ENCODE measurements at regions not wholly inside any gene's neighbourhood (a gene's known extent, or its start where the extent isn't known, plus 50 kb on each side); places are given as distances from the start of the nearest gene placed in this dataset.
A peak's percentile ranks its signal among the peaks of the same experiment; 100 is the strongest.
"Not testable (repeated sequence)": the region's sequence is repeated elsewhere in the genome, so short reads cannot be mapped to it uniquely, and the experiment has no call there.

DNA sequence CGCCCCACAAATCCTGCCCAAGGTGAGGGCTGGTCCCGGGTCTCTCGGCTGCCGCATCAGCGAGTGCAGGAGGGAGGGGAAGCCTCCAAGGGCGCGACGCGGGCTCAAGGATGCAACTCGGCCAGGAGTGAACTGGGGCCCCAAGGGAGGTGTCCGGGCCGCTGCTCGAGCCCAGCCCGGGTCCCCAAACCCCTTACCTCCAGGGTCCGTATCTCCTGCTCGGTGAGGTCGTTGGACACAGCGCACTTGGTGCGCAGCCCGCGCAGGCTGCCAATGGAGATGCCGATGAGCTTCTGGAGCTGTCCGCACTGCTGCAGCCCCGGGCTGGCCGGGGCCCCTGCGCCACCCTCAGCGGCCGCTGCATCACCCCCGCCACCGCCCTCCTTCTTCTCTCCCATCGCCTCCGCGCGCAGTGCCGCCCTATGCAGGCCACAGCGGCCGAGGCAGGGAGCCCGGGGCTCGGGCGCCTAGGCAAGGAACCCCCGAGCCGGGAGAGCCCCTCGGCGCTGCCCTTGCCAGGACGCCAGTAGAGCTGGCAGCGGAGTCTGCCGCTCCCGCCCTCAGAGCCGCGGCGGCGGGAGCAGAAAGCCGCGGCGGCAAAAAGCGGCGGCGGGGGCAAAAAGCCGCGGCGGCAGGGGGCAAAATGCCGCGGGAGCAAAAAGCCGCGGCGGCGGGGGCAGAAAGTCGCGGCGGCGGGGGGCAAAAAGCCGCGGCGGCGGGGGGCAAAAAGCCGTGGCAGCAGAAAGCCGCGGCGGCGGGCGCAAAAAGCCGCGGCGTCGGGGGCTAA, 135.1 kb downstream of the ZNF92 start:
- WGBS, 2 donors: 2 to 3% methylated on average over 24 to 73 of the region's 85 CpGs
- intact Hi-C loops (cut with DNase I); H3K27me3 ChIP-seq (ENCODE audit: control insufficient read depth in 1 of 2, insufficient read depth in 2 of 2, low read length in 1 of 2); H3K9me3 ChIP-seq (ENCODE audit: control insufficient read depth, low read length); H3K4me1 ChIP-seq (ENCODE audit: control insufficient read depth in 1 of 2, insufficient read depth in 2 of 2, low read length in 2 of 2); H3K27ac ChIP-seq (ENCODE audit: low read depth in 1 of 2, low read length in 2 of 2); ATAC-seq (ENCODE audit: low FRiP score); H3K36me3 ChIP-seq (ENCODE audit: control insufficient read depth in 1 of 2, insufficient read depth in 2 of 2, low read length in 1 of 2): not testable (repeated sequence)
- peak overlapping the region; percentile 84 to 86 for H3K4me3 ChIP-seq (ENCODE audit: low read length in 2 of 2)
- peak in 1 of 2 donors; percentile 49 for DNase-seq

DNA sequence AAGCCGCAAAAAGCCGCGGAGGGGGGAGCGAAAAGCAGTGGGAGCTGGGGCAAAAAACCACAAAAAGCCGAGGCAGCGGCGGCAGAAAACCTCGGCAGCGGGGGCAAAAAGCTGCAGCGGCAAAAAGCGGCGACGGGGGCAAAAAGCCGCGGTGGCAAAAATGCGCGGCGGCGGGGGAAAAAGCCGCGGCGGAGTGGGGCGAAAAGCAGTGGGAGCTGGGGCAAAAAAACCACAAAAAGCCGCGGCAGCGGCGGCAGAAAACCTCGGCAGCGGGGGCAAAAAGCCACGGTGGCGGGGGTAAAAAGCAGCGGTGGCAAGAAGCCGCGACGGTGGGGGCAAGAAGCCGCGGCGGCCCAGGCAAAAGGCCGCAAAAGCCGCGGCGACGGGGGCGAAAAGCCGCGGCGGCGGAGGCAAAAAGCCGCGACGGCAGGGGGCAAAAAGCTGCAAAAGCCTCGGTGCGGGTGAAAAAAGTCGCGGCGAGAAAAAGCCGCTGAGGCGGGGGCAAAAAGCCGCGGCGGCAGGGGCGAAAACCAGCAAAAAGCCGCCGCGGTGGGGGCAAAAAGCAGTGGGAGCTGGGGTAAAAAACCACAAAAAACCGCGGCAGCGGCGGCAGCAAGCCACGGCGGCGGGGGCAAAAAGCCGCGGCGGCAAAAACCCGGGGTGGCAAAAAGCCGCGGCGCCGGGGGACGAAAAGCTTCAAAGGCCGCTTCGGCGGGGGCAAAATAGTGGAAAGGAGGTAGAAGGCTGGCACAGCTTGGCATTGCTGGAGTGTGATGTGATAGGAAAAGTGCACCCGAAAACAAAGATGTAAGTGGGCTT, 135.9 kb downstream of the ZNF92 start:
- intact Hi-C loops (cut with DNase I): no loop called here
- Histone ChIP-seq H3K9me3 (ENCODE audit: control insufficient read depth, low read length) (no peaks in the 10 kb centered on the region), H3K4me3 (ENCODE audit: low read length in 2 of 2) (peak overlapping the region; percentile 84 to 86), H3K27me3 (ENCODE audit: control insufficient read depth in 1 of 2, insufficient read depth in 2 of 2, low read length in 1 of 2) (no peaks in the 10 kb centered on the region), H3K36me3 (ENCODE audit: control insufficient read depth in 1 of 2, insufficient read depth in 2 of 2, low read length in 1 of 2) (no peaks in the 10 kb centered on the region), H3K4me1 (ENCODE audit: control insufficient read depth in 1 of 2, insufficient read depth in 2 of 2, low read length in 2 of 2) (no peaks in the 10 kb centered on the region), H3K27ac (ENCODE audit: low read depth in 1 of 2, low read length in 2 of 2) (no peak overlapping the region)
- DNase-seq (peak in 1 of 2 donors; percentile 71), ATAC-seq (ENCODE audit: low FRiP score) (no peak)
- WGBS, 2 donors: 2% methylated on average over 75 to 85 of the region's 85 CpGs

DNA sequence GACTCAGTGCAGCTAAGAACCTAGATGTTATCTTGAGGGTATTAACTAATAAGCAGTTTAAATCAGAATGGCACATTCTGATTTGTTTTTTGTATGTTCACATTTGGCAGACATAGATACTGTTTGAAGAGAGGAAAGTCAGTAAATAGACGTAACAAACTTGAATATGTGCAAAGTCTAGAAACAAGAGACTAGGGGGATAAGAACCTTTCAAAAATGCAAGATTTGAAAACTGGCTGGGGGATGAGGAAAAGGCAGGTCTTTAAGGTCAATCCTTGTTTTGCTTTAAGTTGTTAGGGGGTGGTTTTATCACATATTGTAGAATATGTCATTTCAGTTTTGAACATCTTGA, 136.5 kb downstream of the ZNF92 start:
- H3K36me3 ChIP-seq (ENCODE audit: control insufficient read depth in 1 of 2, insufficient read depth in 2 of 2, low read length in 1 of 2); H3K27ac ChIP-seq (ENCODE audit: low read depth in 1 of 2, low read length in 2 of 2); DNase-seq; H3K9me3 ChIP-seq (ENCODE audit: control insufficient read depth, low read length); ATAC-seq (ENCODE audit: low FRiP score); intact Hi-C loops (cut with DNase I); H3K4me1 ChIP-seq (ENCODE audit: control insufficient read depth in 1 of 2, insufficient read depth in 2 of 2, low read length in 2 of 2); H3K27me3 ChIP-seq (ENCODE audit: control insufficient read depth in 1 of 2, insufficient read depth in 2 of 2, low read length in 1 of 2): not testable (repeated sequence)
- H3K4me3 ChIP-seq (ENCODE audit: low read length in 2 of 2): peak overlapping the region in 1 of 2 donors; percentile 84
- WGBS, 2 donors: 14 to 20% methylated on average over 1 of the region's 1 CpG

DNA sequence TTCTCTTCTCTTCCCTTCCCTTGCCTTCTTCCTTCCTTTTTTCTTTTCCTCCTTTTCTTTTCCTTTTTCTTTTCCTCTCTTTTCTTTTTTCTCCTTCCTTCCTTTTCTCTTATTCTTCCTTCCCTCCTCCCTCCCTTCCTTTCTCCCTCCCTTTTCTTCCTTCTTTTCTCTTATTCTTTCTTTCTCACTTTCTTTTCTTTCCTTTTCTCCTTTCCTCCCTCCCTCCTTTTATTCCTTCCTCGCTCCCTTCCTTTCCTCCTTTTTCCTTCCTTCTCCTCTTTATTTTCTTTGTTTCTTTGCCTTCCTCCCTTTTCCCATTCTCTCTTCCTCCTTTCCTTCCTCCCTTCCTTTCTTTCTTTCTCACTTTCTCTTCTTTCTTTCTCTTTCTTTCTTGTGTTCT, 146.1 kb downstream of the ZNF92 start:
- H3K9me3 ChIP-seq (ENCODE audit: control insufficient read depth, low read length); H3K36me3 ChIP-seq (ENCODE audit: control insufficient read depth in 1 of 2, insufficient read depth in 2 of 2, low read length in 1 of 2); intact Hi-C loops (cut with DNase I); ATAC-seq (ENCODE audit: low FRiP score); H3K4me1 ChIP-seq (ENCODE audit: control insufficient read depth in 1 of 2, insufficient read depth in 2 of 2, low read length in 2 of 2); H3K27me3 ChIP-seq (ENCODE audit: control insufficient read depth in 1 of 2, insufficient read depth in 2 of 2, low read length in 1 of 2); DNase-seq; H3K27ac ChIP-seq (ENCODE audit: low read depth in 1 of 2, low read length in 2 of 2); H3K4me3 ChIP-seq (ENCODE audit: low read length in 2 of 2): not testable (repeated sequence)
- WGBS, 2 donors: 84 to 87% methylated on average over 1 of the region's 1 CpG

DNA sequence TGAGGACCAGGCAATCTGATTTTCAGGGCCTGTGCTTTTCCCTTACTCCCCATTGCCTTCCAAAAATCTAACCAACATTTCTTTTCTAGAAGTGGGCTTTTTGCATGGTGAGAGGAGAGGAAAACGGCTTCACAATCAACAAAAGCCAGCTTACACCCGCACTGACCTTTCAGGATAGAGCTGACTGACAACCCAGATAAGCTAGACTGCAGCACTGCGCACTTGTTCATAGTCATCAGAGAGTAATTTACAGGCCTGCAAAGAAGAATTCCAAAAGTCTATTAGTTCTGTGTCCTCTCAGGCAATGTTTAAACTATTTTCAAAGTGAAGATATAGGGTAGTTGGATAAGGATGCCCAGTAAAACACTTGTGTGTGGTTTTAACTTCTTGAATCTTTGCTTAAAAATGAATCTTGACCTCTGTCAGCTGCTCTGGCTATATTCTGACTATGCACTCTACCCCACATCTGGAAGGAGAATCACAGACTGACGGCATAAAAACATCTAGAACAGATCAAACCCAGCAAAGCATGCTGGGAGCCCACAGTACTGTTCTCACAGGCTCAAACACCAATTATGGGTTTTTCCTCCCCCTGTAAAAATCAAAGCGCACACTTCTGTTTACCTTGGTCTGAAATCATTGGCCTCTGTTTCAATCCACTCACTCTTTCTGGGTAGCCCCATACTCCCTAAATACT, 172.0 kb downstream of the ZNF92 start:
- H3K27ac ChIP-seq (ENCODE audit: low read depth in 1 of 2, low read length in 2 of 2); DNase-seq; H3K36me3 ChIP-seq (ENCODE audit: control insufficient read depth in 1 of 2, insufficient read depth in 2 of 2, low read length in 1 of 2); ATAC-seq (ENCODE audit: low FRiP score); H3K9me3 ChIP-seq (ENCODE audit: control insufficient read depth, low read length); intact Hi-C loops (cut with DNase I); H3K4me1 ChIP-seq (ENCODE audit: control insufficient read depth in 1 of 2, insufficient read depth in 2 of 2, low read length in 2 of 2); H3K4me3 ChIP-seq (ENCODE audit: low read length in 2 of 2); H3K27me3 ChIP-seq (ENCODE audit: control insufficient read depth in 1 of 2, insufficient read depth in 2 of 2, low read length in 1 of 2): not testable (repeated sequence)
- no CpG with 5 or more reads among the region's 5 CpGs for WGBS, 2 donors

DNA sequence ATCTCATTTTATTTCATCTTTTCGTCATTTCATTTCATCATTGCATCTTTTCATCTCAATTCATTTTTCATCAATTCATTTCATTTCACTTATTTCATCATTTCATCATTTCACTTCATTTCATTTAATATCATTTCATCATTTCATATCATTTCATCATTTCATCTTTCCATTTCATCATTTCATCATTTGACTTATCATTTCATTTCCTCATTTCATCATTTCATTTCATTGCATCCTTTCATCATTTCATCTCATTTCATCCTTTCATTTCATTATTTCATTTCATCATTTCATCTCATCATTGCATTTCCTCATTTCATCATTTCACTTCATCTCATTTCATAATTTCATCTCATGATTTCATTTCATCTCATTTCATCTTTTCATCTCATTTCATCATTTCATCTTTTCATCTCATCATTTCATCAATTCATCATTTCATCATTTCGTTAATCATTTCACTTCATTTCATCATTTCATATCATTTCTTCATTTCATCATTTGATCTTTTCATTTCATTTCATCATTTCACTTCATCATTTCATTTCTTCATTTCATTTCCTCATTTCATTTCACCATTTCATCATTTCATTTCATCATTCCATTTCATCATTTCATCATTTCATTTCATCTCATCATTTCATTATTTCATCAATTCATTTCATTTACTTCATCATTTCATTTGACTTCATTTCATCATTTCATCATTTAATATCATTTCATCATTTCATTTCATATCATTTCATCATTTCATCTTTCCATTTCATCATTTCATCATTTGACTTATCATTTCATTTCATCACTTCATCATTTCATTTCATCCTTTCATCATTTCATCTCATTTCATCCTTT, 176.2 kb downstream of the ZNF92 start:
- H3K9me3 ChIP-seq (ENCODE audit: control insufficient read depth, low read length); DNase-seq; H3K36me3 ChIP-seq (ENCODE audit: control insufficient read depth in 1 of 2, insufficient read depth in 2 of 2, low read length in 1 of 2); H3K27me3 ChIP-seq (ENCODE audit: control insufficient read depth in 1 of 2, insufficient read depth in 2 of 2, low read length in 1 of 2); ATAC-seq (ENCODE audit: low FRiP score); H3K4me3 ChIP-seq (ENCODE audit: low read length in 2 of 2); H3K4me1 ChIP-seq (ENCODE audit: control insufficient read depth in 1 of 2, insufficient read depth in 2 of 2, low read length in 2 of 2); intact Hi-C loops (cut with DNase I); H3K27ac ChIP-seq (ENCODE audit: low read depth in 1 of 2, low read length in 2 of 2): not testable (repeated sequence)
- no CpG with 5 or more reads among the region's 2 CpGs for WGBS, 2 donors

DNA sequence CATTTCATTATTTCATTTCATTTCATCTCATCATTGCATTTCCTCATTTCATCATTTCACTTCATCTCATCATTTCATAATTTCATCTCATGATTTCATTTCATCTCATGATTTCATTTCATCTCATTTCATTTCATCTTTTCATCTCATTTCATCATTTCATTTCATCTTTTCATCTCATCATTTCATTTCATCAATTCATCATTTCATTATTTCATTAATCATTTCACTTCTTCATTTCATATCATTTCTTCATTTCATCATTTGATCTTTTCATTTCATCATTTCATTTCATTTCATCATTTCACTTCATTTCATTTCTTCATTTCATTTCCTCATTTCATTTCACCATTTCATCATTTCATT, 176.8 kb downstream of the ZNF92 start:
- H3K27me3 ChIP-seq (ENCODE audit: control insufficient read depth in 1 of 2, insufficient read depth in 2 of 2, low read length in 1 of 2); H3K27ac ChIP-seq (ENCODE audit: low read depth in 1 of 2, low read length in 2 of 2); ATAC-seq (ENCODE audit: low FRiP score); intact Hi-C loops (cut with DNase I); DNase-seq; H3K9me3 ChIP-seq (ENCODE audit: control insufficient read depth, low read length); H3K4me1 ChIP-seq (ENCODE audit: control insufficient read depth in 1 of 2, insufficient read depth in 2 of 2, low read length in 2 of 2); H3K36me3 ChIP-seq (ENCODE audit: control insufficient read depth in 1 of 2, insufficient read depth in 2 of 2, low read length in 1 of 2); H3K4me3 ChIP-seq (ENCODE audit: low read length in 2 of 2): not testable (repeated sequence)

DNA sequence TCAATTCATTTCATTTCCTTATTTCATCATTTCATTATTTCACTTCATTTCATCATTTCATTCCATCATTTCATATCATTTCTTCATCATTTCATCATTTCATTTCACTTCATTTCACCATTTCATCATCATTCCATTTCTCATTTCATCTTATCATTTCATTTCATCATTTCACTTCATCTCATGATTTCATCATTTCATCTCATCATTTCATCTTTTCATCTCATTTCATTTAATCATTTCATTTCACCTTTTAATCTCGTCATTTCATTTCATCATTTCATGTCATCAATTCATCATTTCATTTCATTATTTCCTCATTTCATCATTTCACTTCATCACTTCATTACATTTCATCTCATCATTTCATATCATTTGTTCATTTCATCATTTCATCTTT, 177.4 kb downstream of the ZNF92 start:
- H3K4me3 ChIP-seq (ENCODE audit: low read length in 2 of 2); intact Hi-C loops (cut with DNase I); H3K27me3 ChIP-seq (ENCODE audit: control insufficient read depth in 1 of 2, insufficient read depth in 2 of 2, low read length in 1 of 2); ATAC-seq (ENCODE audit: low FRiP score); H3K36me3 ChIP-seq (ENCODE audit: control insufficient read depth in 1 of 2, insufficient read depth in 2 of 2, low read length in 1 of 2); H3K27ac ChIP-seq (ENCODE audit: low read depth in 1 of 2, low read length in 2 of 2); DNase-seq; H3K9me3 ChIP-seq (ENCODE audit: control insufficient read depth, low read length); H3K4me1 ChIP-seq (ENCODE audit: control insufficient read depth in 1 of 2, insufficient read depth in 2 of 2, low read length in 2 of 2): not testable (repeated sequence)
- WGBS, 2 donors: 82 to 90% methylated on average over 1 of the region's 1 CpG

Measured in aorta (tissue), 5 donors.